Heart left ventricle (tissue), 16 donors: ENCODE measurements at regions not wholly inside any gene's neighbourhood (a gene's known extent, or its start where the extent isn't known, plus 50 kb on each side); places are given as distances from the start of the nearest gene placed in this dataset.
A peak's percentile ranks its signal among the peaks of the same experiment; 100 is the strongest.

Experiments used
- ATAC-seq, 4 donors: fragments of 200-7000 bp; cut with Tn5 transposase; one replicate each; pipeline ENCODE4 v1.9.1; 2020 to 2022; ENCODE audit warnings: moderate library complexity in 4 of 4, mild to moderate bottlenecking in 3 of 4, moderate number of reproducible peaks in 1 of 4
- DNase-seq, 5 donors: peaks; one replicate each; pipeline ENCODE4 v3.0.0-alpha.2; 2020
- H3K27ac ChIP-seq, 12 donors: fragments of 200-600 bp; sonication (generic) in 4 of 12; one replicate each; pipeline versions ENCODE4 v1.5.0 to v1.8.0; 2016 to 2022; ENCODE audit warnings: mild to moderate bottlenecking in 2 of 12
- H3K27me3 ChIP-seq, 9 donors: fragments of 200-600 bp; sonication (generic) in 2 of 9; one replicate each; pipeline versions ENCODE4 v1.5.1 to v1.8.0; 2016 to 2022; ENCODE audit warnings: mild to moderate bottlenecking in 3 of 9
- H3K36me3 ChIP-seq, 9 donors: fragments of 200-600 bp; sonication (generic) in 2 of 9; one replicate each; pipeline versions ENCODE4 v1.5.0 to v1.8.0; 2018 to 2022; ENCODE audit warnings: mild to moderate bottlenecking in 2 of 9
- H3K4me1 ChIP-seq, 12 donors: fragments of 200-600 bp; sonication (generic) in 4 of 12; one replicate each; pipeline versions ENCODE4 v1.5.0 to v1.8.0; 2016 to 2022; ENCODE audit warnings: mild to moderate bottlenecking in 3 of 12
- H3K4me3 ChIP-seq, 12 donors: fragments of 200-600 bp; sonication (generic) in 4 of 12; one replicate each; pipeline versions ENCODE4 v1.5.0 to v1.8.0; 2017 to 2022; ENCODE audit warnings: mild to moderate bottlenecking in 9 of 12, moderate library complexity in 4 of 12
- H3K9me3 ChIP-seq, 12 donors: fragments of 200-600 bp; sonication (generic) in 4 of 12; one replicate each; pipeline versions ENCODE4 v1.5.0 to v1.8.0; 2016 to 2022; ENCODE audit warnings: mild to moderate bottlenecking in 1 of 12
- POLR2A ChIP-seq, 2 donors: fragments of 450-650 bp; IDR thresholded peaks; one replicate each; pipeline ENCODE4 v1.6.1; 2017; ENCODE audit warnings: antibody characterized with exemption in 2 of 2, mild to moderate bottlenecking in 2 of 2, moderate library complexity in 2 of 2
- WGBS, 4 donors: extraction: QIAGEN DNeasy Blood & Tissue Kit in 2 of 4; methylation state at CpG; one replicate each; pipeline versions ENCODE4 v1.1.5 to v1.1.7; 2013 to 2018; 5-methylcytosine and 5-hydroxymethylcytosine counted together
- intact Hi-C, 10 donors: fragments of 100-400 bp; cut with DNase I; formaldehyde crosslinking; loops; one replicate each; pipeline versions ENCODE4 v1.11.1 to v1.14.2; 2022
- TF ChIP-seq, protein P1 (sequence below), 12 donors: fragments of 200-600 bp; sonication (generic) in 4 of 12; IDR thresholded peaks; one replicate each; pipeline versions ENCODE4 v1.5.0 to v1.8.0; 2018 to 2022; ENCODE audit warnings: antibody characterized with exemption in 12 of 12, mild to moderate bottlenecking in 5 of 12
- donor health status: ischemic (EF 13 %, LVEDD 7.1; RV severe dilation, severe dysfunction).
- donor health status: healthy with polysubstance abuse.
- donor health status: DM: no; HTN: yes; CAD: no.
- donor health status: DM: no; HTN: no; CAD: no.
- donor health status: ischemic (EF 25% LVEDD 6.9; RV normal size, moderate dysfunction).
- donor health status: ischemic (EF 25% LVEDD 5.7; RV mildly dilated, moderate dysfunction).
- donor health status: healthy.
- donor health status: DM: yes; HTN: yes; CAD: no.
- donor health status: ischemic (EF 35%, LVEDD 5.7; RV mildly dilated, moderate dysfunction).
- donor health status: nonischemic (EF 11% LVEDD 7.7; RV severe dilation, severe dysfunction).
- donor health status: DM: yes; HTN: yes; CAD: no.
- donor health status: PGD.
- donor health status: ischemic (EF 29% LVEDD 5.4; RV normal size, mild dysfunction).
- donor health status: nonischemic (EF 23%, LVEDD 6.1; RV moderate dilation, normal function).

DNA sequence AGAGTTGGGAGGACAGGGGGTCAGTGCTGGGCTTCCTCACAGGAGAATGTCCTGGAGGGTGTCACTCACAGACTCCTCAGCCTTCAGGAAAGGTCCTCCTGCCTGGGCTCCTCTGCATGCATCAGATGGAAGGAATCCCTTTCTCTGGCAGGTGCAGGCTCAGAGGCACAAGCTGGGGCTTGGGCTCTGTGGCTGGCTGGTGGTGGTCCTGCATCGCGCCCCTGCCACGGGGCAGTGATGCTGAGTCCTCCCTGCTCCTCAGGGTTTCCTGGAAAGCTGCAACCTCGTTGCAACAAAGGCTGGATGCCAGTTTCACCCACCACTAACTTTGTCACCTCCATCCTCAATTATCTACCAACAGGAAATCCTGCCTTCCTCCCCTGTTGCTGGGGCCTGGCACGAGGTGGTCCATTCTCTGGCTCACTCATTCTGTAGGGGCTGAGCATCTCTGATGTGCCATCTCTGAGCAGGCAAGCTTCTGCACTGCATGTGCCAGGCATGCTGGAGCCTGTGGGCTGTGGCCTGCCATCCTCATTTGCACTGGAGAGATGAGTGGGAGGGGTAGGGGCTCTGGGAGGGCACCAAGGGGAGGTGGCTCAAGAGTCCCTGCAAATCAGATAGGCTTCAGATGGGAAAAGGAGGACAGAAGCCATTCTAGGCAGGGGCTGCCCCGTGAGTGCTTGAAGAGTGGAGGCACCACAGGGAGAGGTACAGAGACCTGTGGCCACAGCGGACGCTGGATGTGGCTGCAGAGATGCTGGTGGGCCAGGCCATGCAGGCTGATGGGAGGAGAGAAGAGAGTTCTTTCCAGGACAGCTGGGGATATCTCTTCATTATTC lies 272.6 kb upstream of the HS6ST1 start:
- WGBS, 4 donors: 77 to 82% (median 80%) methylated on average over 7 to 8 of the region's 8 CpGs
- no peak for DNase-seq

DNA sequence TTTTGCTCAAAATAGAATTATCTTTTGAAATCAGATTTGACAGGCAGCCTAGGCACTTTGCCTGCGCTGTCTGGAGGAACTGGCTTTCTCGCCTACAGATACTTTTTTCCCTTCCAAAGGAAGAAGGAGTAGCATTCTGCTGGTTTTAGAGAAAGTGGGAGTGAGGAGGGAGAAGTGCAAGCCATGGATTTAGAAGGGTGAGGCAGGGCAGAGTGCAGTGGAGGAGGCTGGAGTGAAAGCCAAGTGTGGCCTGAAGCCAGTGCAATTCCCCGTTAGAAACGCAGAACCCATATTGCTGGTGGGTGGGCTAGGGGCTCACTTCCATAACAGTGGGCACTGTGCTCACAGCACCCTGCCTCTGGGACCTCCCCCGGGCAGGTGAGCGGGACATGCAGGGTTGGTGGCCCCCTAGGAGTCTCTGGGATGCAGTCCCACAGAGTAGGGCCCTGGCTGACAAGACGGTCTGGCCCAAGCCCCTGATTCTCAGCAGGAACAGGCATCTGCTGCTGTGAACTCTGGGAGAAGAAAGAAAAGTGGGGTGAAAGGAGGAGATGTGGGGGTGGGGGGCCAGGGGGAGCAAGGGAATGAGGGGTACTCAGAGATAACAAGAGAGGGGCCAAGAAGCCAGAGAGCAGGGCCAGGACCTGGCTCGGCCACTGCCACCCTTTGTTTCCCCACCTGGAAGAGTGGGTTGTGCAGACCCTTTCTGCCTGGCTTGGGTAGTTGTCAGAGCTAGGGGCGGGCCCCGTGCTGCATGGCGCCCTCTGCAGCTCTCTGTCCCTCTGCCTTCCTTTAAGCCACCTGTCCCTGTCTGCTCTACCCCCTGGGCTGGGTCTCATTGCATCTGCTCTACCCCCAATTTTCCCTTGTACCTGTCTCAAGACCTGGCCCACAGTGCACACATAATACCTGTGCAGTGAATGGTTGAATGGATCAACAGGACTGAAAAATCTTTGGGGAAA lies 273.5 kb upstream of the HS6ST1 start:
- no peak overlapping the region for H3K27ac ChIP-seq
- ATAC-seq (no peak), DNase-seq (no peak)
- H3K4me1 ChIP-seq: peaks cover 0 to 25% (median 0%) of the 10 kb centered on the region in 12 donors
- H3K27me3 ChIP-seq: peaks cover 0 to 7% (median 0%) of the 10 kb centered on the region in 9 donors
- no peaks in the 10 kb centered on the region for H3K36me3 ChIP-seq
- intact Hi-C loops: no loop called here
- TF ChIP-seq, protein P1, sequence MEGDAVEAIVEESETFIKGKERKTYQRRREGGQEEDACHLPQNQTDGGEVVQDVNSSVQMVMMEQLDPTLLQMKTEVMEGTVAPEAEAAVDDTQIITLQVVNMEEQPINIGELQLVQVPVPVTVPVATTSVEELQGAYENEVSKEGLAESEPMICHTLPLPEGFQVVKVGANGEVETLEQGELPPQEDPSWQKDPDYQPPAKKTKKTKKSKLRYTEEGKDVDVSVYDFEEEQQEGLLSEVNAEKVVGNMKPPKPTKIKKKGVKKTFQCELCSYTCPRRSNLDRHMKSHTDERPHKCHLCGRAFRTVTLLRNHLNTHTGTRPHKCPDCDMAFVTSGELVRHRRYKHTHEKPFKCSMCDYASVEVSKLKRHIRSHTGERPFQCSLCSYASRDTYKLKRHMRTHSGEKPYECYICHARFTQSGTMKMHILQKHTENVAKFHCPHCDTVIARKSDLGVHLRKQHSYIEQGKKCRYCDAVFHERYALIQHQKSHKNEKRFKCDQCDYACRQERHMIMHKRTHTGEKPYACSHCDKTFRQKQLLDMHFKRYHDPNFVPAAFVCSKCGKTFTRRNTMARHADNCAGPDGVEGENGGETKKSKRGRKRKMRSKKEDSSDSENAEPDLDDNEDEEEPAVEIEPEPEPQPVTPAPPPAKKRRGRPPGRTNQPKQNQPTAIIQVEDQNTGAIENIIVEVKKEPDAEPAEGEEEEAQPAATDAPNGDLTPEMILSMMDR (IDR thresholded peaks at IDR 0.05): no peak
- TF ChIP-seq POLR2A (IDR thresholded peaks at IDR 0.05): no peak
- no peaks in the 10 kb centered on the region for H3K9me3 ChIP-seq
- 70 to 77% (median 76%) methylated on average over 11 of the region's 11 CpGs for WGBS, 4 donors
- H3K4me3 ChIP-seq: no peak overlapping the region

More for the DNA sequence above, 272.6 kb upstream of the HS6ST1 start:
- no peak overlapping the region for H3K27ac ChIP-seq
- peaks cover 0 to 25% (median 0%) of the 10 kb centered on the region in 12 donors for H3K4me1 ChIP-seq
- TF ChIP-seq POLR2A (IDR thresholded peaks at IDR 0.05): no peak
- TF ChIP-seq, protein P1 (IDR thresholded peaks at IDR 0.05): no peak
- intact Hi-C loops: no loop called here
- H3K4me3 ChIP-seq: no peak overlapping the region
- no peaks in the 10 kb centered on the region for H3K9me3 ChIP-seq
- H3K27me3 ChIP-seq: peaks cover 0 to 7% (median 0%) of the 10 kb centered on the region in 9 donors
- H3K36me3 ChIP-seq: no peaks in the 10 kb centered on the region
- no peak for ATAC-seq

DNA sequence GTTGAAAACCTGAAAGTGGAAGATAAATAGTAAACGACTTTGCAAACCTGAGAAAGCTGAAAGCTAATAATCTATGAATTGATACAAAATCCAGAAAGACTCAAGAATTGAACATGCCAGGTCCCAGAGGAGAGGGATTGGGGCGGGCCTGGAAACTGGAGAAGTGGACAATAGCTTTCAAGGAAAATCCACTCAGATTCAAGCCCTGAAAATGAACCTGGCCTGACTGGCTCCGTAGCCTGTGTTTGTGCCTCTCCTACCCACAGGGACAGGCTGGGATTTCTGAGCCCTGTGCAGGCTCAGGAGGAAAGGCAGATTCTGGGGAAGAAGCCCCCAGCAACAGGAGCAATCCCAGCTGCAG lies 274.8 kb upstream of the HS6ST1 start:
- peaks cover 0 to 7% (median 0%) of the 10 kb centered on the region in 9 donors for H3K27me3 ChIP-seq
- ATAC-seq (no peak), DNase-seq (no peak)
- H3K4me3 ChIP-seq: no peak overlapping the region
- WGBS, 4 donors: 78 to 87% (median 81%) methylated on average over 3 of the region's 3 CpGs
- TF ChIP-seq POLR2A (IDR thresholded peaks at IDR 0.05): no peak
- TF ChIP-seq, protein P1 (IDR thresholded peaks at IDR 0.05): no peak
- intact Hi-C loops: no loop called here
- H3K4me1 ChIP-seq: peaks cover 0 to 25% (median 0%) of the 10 kb centered on the region in 12 donors
- H3K9me3 ChIP-seq: no peaks in the 10 kb centered on the region
- peak overlapping the region in 2 of 12 donors; percentile 19 to 31 for H3K27ac ChIP-seq
- no peaks in the 10 kb centered on the region for H3K36me3 ChIP-seq
